C4-2B (cell line): ENCODE measurements at regions not wholly inside any gene's neighbourhood (a gene's known extent, or its start where the extent isn't known, plus 50 kb on each side); places are given as distances from the start of the nearest gene placed in this dataset.

Experiments used
- H3K27ac ChIP-seq: fragments of 450-650 bp; 2 replicates; pipeline ENCODE4 v1.5.1; 2017
- CTCF ChIP-seq: fragments of 450-650 bp; conservative IDR thresholded peaks from 2 replicates; pipeline ENCODE4 v1.5.1; 2017; ENCODE audit warnings: mild to moderate bottlenecking
- ZFX ChIP-seq: fragments of 450-650 bp; IDR thresholded peaks from 2 replicates; pipeline ENCODE4 v1.6.1; 2017

GRCh38 chr16:5907544-5907943 lies 809.9 kb upstream of the EEF2KMT start:
- TF ChIP-seq ZFX (no peak), CTCF (no peak)
- no peak overlapping the region for H3K27ac ChIP-seq

GRCh38 chr16:5906351-5906750 lies 808.8 kb upstream of the EEF2KMT start:
- TF ChIP-seq ZFX (no peak), CTCF (no peak)
- no peak overlapping the region for H3K27ac ChIP-seq

- H3K27ac ChIP-seq, result no peak overlapping the region
- TF ChIP-seq CTCF (no peak), ZFX (no peak)
These were observed 808.3 kb upstream of the EEF2KMT start for GRCh38 chr16:5905935-5906334.

- no peak overlapping the region for H3K27ac ChIP-seq
- no peak for TF ChIP-seq ZFX
- no peak for TF ChIP-seq CTCF
These were observed 806.2 kb upstream of the EEF2KMT start for GRCh38 chr16:5903832-5904231.

- no peak overlapping the region for H3K27ac ChIP-seq
- TF ChIP-seq CTCF, result no peak
- no peak for TF ChIP-seq ZFX
These were observed 805.6 kb upstream of the EEF2KMT start for GRCh38 chr16:5903153-5903552.

- H3K27ac ChIP-seq, result no peak overlapping the region
These were observed 802.5 kb upstream of the EEF2KMT start for GRCh38 chr16:5900046-5900445.

GRCh38 chr16:5895976-5896375 lies 798.4 kb upstream of the EEF2KMT start:
- H3K27ac ChIP-seq, result no peak overlapping the region
- no peak for TF ChIP-seq CTCF
- no peak for TF ChIP-seq ZFX

More at GRCh38 chr16:5900046-5900445, 802.5 kb upstream of the EEF2KMT start:
- TF ChIP-seq CTCF (no peak), ZFX (no peak)
